Nephron progenitor cell (in vitro differentiated cells): ENCODE measurements at regions not wholly inside any gene's neighbourhood (a gene's known extent, or its start where the extent isn't known, plus 50 kb on each side); places are given as distances from the start of the nearest gene placed in this dataset.
A peak's percentile ranks its signal among the peaks of the same experiment; 100 is the strongest.

Source experiments
- DNase-seq: peaks from one replicate; pipeline ENCODE4 v3.0.0; 2021
- H3K27ac Mint-ChIP-seq: 2 replicates; pipeline ENCODE4 v1.8.0; 2021; ENCODE audit warnings: mild to moderate bottlenecking, moderate library complexity, mixed read lengths
- H3K27me3 Mint-ChIP-seq: 2 replicates; pipeline ENCODE4 v1.8.0; 2021; ENCODE audit warnings: mild to moderate bottlenecking, low read depth, mixed read lengths; ENCODE audit not compliant: poor library complexity
- H3K36me3 Mint-ChIP-seq: 2 replicates; pipeline ENCODE4 v1.8.0; 2021; ENCODE audit warnings: low read depth, mixed read lengths
- H3K4me1 Mint-ChIP-seq: 2 replicates; pipeline ENCODE4 v1.8.0; 2021; ENCODE audit warnings: mixed read lengths
- H3K4me3 Mint-ChIP-seq: 2 replicates; pipeline ENCODE4 v1.8.0; 2021; ENCODE audit warnings: mild to moderate bottlenecking, moderate library complexity, mixed read lengths
- H3K9me3 Mint-ChIP-seq: 2 replicates; pipeline ENCODE4 v1.8.0; 2021; ENCODE audit warnings: mild to moderate bottlenecking, moderate library complexity, mixed read lengths
- TF ChIP-seq, protein P1 (sequence below): fragments of 200-600 bp; sonication (generic); IDR thresholded peaks from 2 replicates; pipeline ENCODE4 v1.5.0; 2021; ENCODE audit warnings: antibody characterized with exemption

DNA sequence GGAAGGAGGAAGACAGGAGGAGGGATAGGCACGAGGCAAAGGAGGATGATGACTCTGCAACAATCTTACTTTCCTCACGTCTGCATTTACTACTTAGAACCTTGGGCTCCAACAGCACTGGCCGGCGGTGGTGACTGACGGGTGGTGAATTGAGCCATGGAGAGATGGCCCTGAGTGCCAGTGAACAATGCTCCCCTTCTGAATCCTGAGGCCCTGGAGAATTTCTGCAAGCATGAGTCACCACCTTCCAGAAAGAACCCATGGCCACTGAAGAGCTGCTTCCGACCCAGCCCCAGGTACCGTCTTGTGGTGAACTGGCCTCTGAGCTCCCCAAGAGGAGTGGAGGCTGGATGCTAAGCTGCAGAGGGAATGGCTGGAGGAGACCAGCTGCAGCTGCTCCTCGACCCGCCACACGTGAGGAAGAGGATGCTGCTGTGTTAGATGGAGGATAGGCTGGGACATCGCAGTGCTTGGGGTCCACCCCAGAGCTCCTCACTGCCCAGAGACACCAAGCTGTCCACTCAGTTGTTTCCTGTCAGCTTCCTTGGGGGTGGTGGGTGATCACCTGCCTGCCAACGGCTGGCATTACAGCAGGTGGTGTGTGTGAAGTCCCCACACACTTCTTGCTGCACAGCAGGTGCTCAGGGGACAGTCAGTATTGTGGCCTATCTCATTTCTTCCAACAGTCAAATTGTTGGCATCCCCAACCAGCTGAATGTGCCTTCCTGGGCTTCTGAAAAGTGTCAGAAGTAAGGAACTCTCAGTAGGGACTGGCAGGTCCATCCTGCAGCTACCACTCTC is 186.5 kb upstream of the ID2 start:
- TF ChIP-seq, protein P1, sequence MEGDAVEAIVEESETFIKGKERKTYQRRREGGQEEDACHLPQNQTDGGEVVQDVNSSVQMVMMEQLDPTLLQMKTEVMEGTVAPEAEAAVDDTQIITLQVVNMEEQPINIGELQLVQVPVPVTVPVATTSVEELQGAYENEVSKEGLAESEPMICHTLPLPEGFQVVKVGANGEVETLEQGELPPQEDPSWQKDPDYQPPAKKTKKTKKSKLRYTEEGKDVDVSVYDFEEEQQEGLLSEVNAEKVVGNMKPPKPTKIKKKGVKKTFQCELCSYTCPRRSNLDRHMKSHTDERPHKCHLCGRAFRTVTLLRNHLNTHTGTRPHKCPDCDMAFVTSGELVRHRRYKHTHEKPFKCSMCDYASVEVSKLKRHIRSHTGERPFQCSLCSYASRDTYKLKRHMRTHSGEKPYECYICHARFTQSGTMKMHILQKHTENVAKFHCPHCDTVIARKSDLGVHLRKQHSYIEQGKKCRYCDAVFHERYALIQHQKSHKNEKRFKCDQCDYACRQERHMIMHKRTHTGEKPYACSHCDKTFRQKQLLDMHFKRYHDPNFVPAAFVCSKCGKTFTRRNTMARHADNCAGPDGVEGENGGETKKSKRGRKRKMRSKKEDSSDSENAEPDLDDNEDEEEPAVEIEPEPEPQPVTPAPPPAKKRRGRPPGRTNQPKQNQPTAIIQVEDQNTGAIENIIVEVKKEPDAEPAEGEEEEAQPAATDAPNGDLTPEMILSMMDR, result no peak
- DNase-seq, result no peak
- Mint-ChIP-seq H3K27ac (no peak overlapping the region), H3K4me1 (peaks cover 61% of the 10 kb centered on the region), H3K36me3 (no peaks in the 10 kb centered on the region), H3K4me3 (no peak overlapping the region), H3K9me3 (no peaks in the 10 kb centered on the region), H3K27me3 (peaks cover 2% of the 10 kb centered on the region)

DNA sequence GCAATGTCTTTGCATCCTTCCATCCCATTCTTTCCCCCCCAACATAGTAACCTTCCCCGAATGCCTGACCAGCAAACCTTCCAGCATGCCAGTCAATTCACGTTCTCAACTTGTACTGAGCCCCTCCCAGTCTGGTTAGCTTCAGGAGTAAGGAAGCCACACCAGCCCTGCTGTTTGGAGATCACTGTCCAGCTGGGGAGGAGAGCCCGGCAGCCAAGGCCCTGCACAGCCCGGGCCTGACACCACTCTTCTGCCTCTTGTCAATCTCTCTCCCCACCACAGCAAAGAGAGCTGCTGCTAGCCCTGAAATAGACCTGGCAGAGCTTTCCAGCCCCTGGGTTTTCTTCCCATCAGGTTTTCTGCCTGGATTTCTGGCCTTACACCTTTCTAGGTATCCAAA is 185.8 kb upstream of the ID2 start:
- H3K27ac Mint-ChIP-seq, result no peak overlapping the region
- TF ChIP-seq, protein P1, result no peak
- H3K27me3 Mint-ChIP-seq, result peaks cover 2% of the 10 kb centered on the region
- no peak overlapping the region for H3K4me3 Mint-ChIP-seq
- H3K9me3 Mint-ChIP-seq, result no peaks in the 10 kb centered on the region
- peaks cover 65% of the 10 kb centered on the region for H3K4me1 Mint-ChIP-seq
- H3K36me3 Mint-ChIP-seq, result no peaks in the 10 kb centered on the region
- DNase-seq, result no peak

DNA sequence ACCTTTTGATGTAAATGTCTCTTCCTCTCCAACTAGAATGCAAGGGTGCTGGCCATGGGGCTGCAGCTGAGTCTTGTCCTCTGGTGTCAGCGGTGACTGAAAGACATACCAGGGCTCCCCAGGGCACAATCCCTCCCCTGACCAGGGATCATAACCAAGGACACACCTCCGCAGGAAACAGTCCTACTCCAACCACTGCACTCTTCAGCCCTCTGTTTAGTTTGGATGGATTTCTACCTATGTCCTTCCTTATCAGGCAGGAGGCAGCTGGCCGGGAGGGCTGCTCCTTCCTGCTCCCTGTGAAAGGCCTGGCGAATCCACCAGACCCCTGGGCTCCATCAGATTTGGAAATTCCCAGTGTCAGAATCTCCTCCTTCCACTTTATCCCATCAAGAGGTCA is 185.2 kb upstream of the ID2 start:
- H3K27me3 Mint-ChIP-seq, result peaks cover 2% of the 10 kb centered on the region
- no peak for DNase-seq
- peaks cover 60% of the 10 kb centered on the region for H3K4me1 Mint-ChIP-seq
- no peak overlapping the region for H3K4me3 Mint-ChIP-seq
- no peaks in the 10 kb centered on the region for H3K36me3 Mint-ChIP-seq
- no peak overlapping the region for H3K27ac Mint-ChIP-seq
- H3K9me3 Mint-ChIP-seq, result no peaks in the 10 kb centered on the region
- TF ChIP-seq, protein P1, result no peak

DNA sequence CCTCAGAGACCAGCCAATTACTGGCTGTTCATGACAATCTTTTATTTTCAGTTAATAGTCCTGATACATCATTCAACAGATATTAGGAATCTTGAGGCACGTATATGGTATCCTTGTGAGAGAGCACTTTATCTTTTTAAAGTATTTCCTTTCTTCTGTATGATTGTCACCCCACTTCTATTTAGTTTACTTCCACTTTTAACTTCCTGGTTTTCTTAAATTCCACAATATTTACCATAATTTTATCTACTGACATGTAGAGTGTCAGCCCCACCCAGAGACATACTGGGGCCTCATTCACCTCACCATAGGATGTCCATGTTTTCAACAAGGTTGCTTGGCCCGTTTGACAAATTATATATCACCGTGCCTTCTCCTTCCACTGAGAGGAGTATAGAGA is 182.9 kb upstream of the ID2 start:
- no peak for DNase-seq
- peaks cover 44% of the 10 kb centered on the region for H3K4me1 Mint-ChIP-seq
- H3K9me3 Mint-ChIP-seq, result no peaks in the 10 kb centered on the region
- TF ChIP-seq, protein P1, result no peak
- no peak overlapping the region for H3K4me3 Mint-ChIP-seq
- peak overlapping the region; percentile 24 for H3K27ac Mint-ChIP-seq
- H3K27me3 Mint-ChIP-seq, result peaks cover 2% of the 10 kb centered on the region
- no peaks in the 10 kb centered on the region for H3K36me3 Mint-ChIP-seq

DNA sequence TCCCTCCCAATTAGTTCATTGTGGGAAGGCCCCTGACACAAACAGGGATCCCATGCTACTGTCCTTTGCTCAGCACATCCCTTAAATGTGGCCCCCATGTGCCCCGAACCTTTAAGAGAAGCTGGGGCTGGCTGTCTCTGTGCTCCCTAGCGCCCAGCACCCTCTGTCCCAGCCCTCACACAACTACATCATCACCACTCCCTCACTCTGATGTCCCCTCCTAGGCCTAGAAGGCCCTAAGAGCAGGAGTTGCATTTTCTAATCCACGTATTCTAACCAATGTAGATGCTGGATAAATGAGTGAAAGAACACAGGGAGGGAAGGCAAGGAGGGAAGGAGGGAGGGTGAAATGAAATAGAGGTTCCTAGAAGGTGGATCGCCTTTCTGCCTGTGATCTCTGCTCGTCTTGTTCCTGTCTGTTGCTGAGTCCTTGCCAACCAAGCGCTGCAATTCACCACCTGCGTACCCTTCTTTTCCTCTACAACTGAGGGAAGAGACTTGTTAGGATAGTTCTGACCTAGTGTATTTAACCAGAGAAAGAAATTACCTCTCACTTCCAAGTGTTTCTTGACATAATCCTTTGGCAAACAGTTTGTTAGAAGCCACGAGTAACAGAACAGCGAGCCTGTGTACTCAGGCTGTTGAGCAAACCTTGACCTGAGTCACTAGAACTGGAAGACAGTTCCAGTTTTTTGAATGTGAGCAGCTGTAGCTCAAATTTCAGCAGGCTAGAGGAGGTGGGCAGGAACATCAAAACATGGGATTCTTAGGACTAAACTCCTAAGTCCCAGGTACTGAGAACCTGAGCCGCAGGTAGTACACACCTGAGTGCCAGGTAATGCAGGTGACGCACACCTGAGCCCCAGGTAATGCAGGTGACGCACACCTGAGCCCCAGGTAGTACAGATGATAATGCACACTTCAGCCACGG is 181.5 kb upstream of the ID2 start:
- H3K9me3 Mint-ChIP-seq, result no peaks in the 10 kb centered on the region
- peaks cover 2% of the 10 kb centered on the region for H3K27me3 Mint-ChIP-seq
- H3K36me3 Mint-ChIP-seq, result no peaks in the 10 kb centered on the region
- TF ChIP-seq, protein P1, result no peak
- no peak for DNase-seq
- peak overlapping the region; percentile 95 for H3K27ac Mint-ChIP-seq
- no peak overlapping the region for H3K4me3 Mint-ChIP-seq
- peaks cover 33% of the 10 kb centered on the region for H3K4me1 Mint-ChIP-seq
